ENCODE measurements at regions not wholly inside any gene's neighbourhood (a gene's known extent, or its start where the extent isn't known, plus 50 kb on each side); places are given as distances from the start of the nearest gene placed in this dataset.

GRCh38 chr2:138842341-138842740, 62.2 kb upstream of the NXPH2 start:
- TF ChIP-seq, protein P1, sequence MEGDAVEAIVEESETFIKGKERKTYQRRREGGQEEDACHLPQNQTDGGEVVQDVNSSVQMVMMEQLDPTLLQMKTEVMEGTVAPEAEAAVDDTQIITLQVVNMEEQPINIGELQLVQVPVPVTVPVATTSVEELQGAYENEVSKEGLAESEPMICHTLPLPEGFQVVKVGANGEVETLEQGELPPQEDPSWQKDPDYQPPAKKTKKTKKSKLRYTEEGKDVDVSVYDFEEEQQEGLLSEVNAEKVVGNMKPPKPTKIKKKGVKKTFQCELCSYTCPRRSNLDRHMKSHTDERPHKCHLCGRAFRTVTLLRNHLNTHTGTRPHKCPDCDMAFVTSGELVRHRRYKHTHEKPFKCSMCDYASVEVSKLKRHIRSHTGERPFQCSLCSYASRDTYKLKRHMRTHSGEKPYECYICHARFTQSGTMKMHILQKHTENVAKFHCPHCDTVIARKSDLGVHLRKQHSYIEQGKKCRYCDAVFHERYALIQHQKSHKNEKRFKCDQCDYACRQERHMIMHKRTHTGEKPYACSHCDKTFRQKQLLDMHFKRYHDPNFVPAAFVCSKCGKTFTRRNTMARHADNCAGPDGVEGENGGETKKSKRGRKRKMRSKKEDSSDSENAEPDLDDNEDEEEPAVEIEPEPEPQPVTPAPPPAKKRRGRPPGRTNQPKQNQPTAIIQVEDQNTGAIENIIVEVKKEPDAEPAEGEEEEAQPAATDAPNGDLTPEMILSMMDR (IDR thresholded peaks at IDR 0.05) = no peak
- no peak for TF ChIP-seq ZFX (IDR thresholded peaks at IDR 0.05; ENCODE audit: borderline replicate concordance)

Data from 22Rv1 (cell line).